WERI-Rb-1 (cell line): ENCODE measurements at regions not wholly inside any gene's neighbourhood (a gene's known extent, or its start where the extent isn't known, plus 50 kb on each side); places are given as distances from the start of the nearest gene placed in this dataset.
"Not testable (repeated sequence)": the region's sequence is repeated elsewhere in the genome, so short reads cannot be mapped to it uniquely, and the experiment has no call there.

ENCODE experiments used
- DNase-seq: peaks from one replicate; pipeline ENCODE4 v3.0.0-alpha.2; 2020
- H3K27ac ChIP-seq: fragments of 250-450 bp; sonication (Bioruptor Pico); 2 replicates; pipeline ENCODE4 v1.5.1; 2020; ENCODE audit warnings: mild to moderate bottlenecking, moderate library complexity
- H3K27me3 ChIP-seq: fragments of 250-450 bp; sonication (Bioruptor Pico); 2 replicates; pipeline ENCODE4 v1.5.1; 2021; ENCODE audit warnings: mild to moderate bottlenecking, low read depth, moderate library complexity; ENCODE audit not compliant: insufficient read depth, severe bottlenecking
- H3K36me3 ChIP-seq: fragments of 250-450 bp; sonication (Bioruptor Pico); 2 replicates; pipeline ENCODE4 v1.5.1; 2020; ENCODE audit warnings: mild to moderate bottlenecking, moderate library complexity
- H3K4me3 ChIP-seq: 2 replicates; pipeline ENCODE4 v1.5.1; 2011; ENCODE audit warnings: low read depth, mild to moderate bottlenecking, control low read depth, low read length
- H3K9me3 ChIP-seq: fragments of 250-450 bp; sonication (Bioruptor Pico); 2 replicates; pipeline ENCODE4 v1.5.1; 2021; ENCODE audit warnings: mild to moderate bottlenecking, moderate library complexity; ENCODE audit not compliant: severe bottlenecking
- CTCF ChIP-seq: IDR thresholded peaks from 2 replicates; pipeline ENCODE4 v1.5.1; 2011; ENCODE audit warnings: low read depth, mild to moderate bottlenecking, control low read depth, inconsistent platforms, low read length

- no peaks in the 10 kb centered on the region for H3K27me3 ChIP-seq
These were observed 284.6 kb downstream of the BCAT1 start for GRCh38 chr12:24664161-24664880.

GRCh38 chr12:24661657-24662096, 287.2 kb downstream of the BCAT1 start:
- TF ChIP-seq CTCF: no peak
- Histone ChIP-seq H3K9me3 (no peaks in the 10 kb centered on the region), H3K36me3 (no peaks in the 10 kb centered on the region), H3K4me3 (no peak overlapping the region), H3K27me3 (no peaks in the 10 kb centered on the region), H3K27ac (no peak overlapping the region)
- DNase-seq: no peak

More at GRCh38 chr12:24664161-24664880, 284.6 kb downstream of the BCAT1 start:
- TF ChIP-seq CTCF: no peak
- Histone ChIP-seq H3K4me3 (no peak overlapping the region), H3K27ac (no peak overlapping the region), H3K9me3 (no peaks in the 10 kb centered on the region), H3K36me3 (no peaks in the 10 kb centered on the region)
- no peak for DNase-seq

- no peaks in the 10 kb centered on the region for H3K9me3 ChIP-seq
- H3K36me3 ChIP-seq: no peaks in the 10 kb centered on the region
- TF ChIP-seq CTCF: no peak
- no peaks in the 10 kb centered on the region for H3K27me3 ChIP-seq
- no peak overlapping the region for H3K27ac ChIP-seq
- no peak overlapping the region for H3K4me3 ChIP-seq
- DNase-seq: no peak
These were observed 289.9 kb downstream of the BCAT1 start for GRCh38 chr12:24659016-24659415.

- not testable (repeated sequence) for H3K9me3 ChIP-seq, H3K36me3 ChIP-seq, DNase-seq, H3K27me3 ChIP-seq, H3K4me3 ChIP-seq, H3K27ac ChIP-seq
These were observed 294.6 kb downstream of the BCAT1 start for GRCh38 chr12:24654344-24654743.

- DNase-seq: no peak
These were observed 299.3 kb downstream of the BCAT1 start for GRCh38 chr12:24649634-24650033.

GRCh38 chr12:24649209-24649608, 299.7 kb downstream of the BCAT1 start:
- no peaks in the 10 kb centered on the region for H3K9me3 ChIP-seq
- no peaks in the 10 kb centered on the region for H3K27me3 ChIP-seq
- H3K27ac ChIP-seq: no peak overlapping the region
- no peak for TF ChIP-seq CTCF
- H3K4me3 ChIP-seq: no peak overlapping the region
- no peaks in the 10 kb centered on the region for H3K36me3 ChIP-seq
- no peak for DNase-seq

More at GRCh38 chr12:24649634-24650033, 299.3 kb downstream of the BCAT1 start:
- Histone ChIP-seq H3K36me3 (no peaks in the 10 kb centered on the region), H3K9me3 (no peaks in the 10 kb centered on the region), H3K27ac (no peak overlapping the region), H3K27me3 (no peaks in the 10 kb centered on the region), H3K4me3 (no peak overlapping the region)
- TF ChIP-seq CTCF: no peak
